ENCODE measurements at regions not wholly inside any gene's neighbourhood (a gene's known extent, or its start where the extent isn't known, plus 50 kb on each side); places are given as distances from the start of the nearest gene placed in this dataset.

- ATAC-seq (replicated peaks in 6 of 8) = peak in 6 of 8 experiments; percentile 8 to 96 (median 77)
- Histone ChIP-seq H3K4me1 (replicated peaks in 1 of 2) (peaks cover 0 to 6% of the 10 kb centered on the region in 2 donors), H3K27ac (no peak overlapping the region), H3K4me3 (no peak overlapping the region)
- in situ Hi-C loops (cut with MboI; ENCODE audit: low pct_unique_long_range_greater_than_20kb in 2 of 9, low sequenced_read_pairs in 9 of 9, unreplicated experiment in 9 of 9) = no loop called here
Observed at GRCh38 chr11:103659743-103660142, 376.7 kb upstream of the DDI1 start.

- in situ Hi-C loops (cut with MboI; ENCODE audit: low pct_unique_long_range_greater_than_20kb in 2 of 9, low sequenced_read_pairs in 9 of 9, unreplicated experiment in 9 of 9) = no loop called here
- H3K4me1 ChIP-seq (replicated peaks in 1 of 2) = peaks cover 0 to 6% of the 10 kb centered on the region in 2 donors
- H3K27ac ChIP-seq = no peak overlapping the region
- ATAC-seq (replicated peaks in 6 of 8) = no peak
- H3K4me3 ChIP-seq = no peak overlapping the region
Observed at GRCh38 chr11:103661185-103661584, 375.3 kb upstream of the DDI1 start.

GRCh38 chr11:103661991-103662390 is 374.4 kb upstream of the DDI1 start:
- in situ Hi-C loops (cut with MboI; ENCODE audit: low pct_unique_long_range_greater_than_20kb in 2 of 9, low sequenced_read_pairs in 9 of 9, unreplicated experiment in 9 of 9) = no loop called here
- H3K27ac ChIP-seq = no peak overlapping the region

GRCh38 chr11:103662880-103663279 is 373.6 kb upstream of the DDI1 start:
- peaks cover 0 to 11% of the 10 kb centered on the region in 2 donors for H3K4me1 ChIP-seq (replicated peaks in 1 of 2)
- 0 to 100% (median 60%) methylated on average over 1 of the region's 2 CpGs; no CpG with 5 or more reads in 3 of the 10 experiments for WGBS, 10 experiments
- no peak overlapping the region for H3K27ac ChIP-seq
- H3K4me3 ChIP-seq = no peak overlapping the region
- in situ Hi-C loops (cut with MboI; ENCODE audit: low pct_unique_long_range_greater_than_20kb in 2 of 9, low sequenced_read_pairs in 9 of 9, unreplicated experiment in 9 of 9) = no loop called here
- no peak for ATAC-seq (replicated peaks in 6 of 8)

More at GRCh38 chr11:103661991-103662390, 374.4 kb upstream of the DDI1 start:
- H3K4me3 ChIP-seq = no peak overlapping the region
- H3K4me1 ChIP-seq (replicated peaks in 1 of 2) = peaks cover 0 to 10% of the 10 kb centered on the region in 2 donors
- ATAC-seq (replicated peaks in 6 of 8) = no peak
- 0 to 60% (median 0%) methylated on average over 1 of the region's 1 CpG; no CpG with 5 or more reads in 1 of the 10 experiments for WGBS, 10 experiments

DNA sequence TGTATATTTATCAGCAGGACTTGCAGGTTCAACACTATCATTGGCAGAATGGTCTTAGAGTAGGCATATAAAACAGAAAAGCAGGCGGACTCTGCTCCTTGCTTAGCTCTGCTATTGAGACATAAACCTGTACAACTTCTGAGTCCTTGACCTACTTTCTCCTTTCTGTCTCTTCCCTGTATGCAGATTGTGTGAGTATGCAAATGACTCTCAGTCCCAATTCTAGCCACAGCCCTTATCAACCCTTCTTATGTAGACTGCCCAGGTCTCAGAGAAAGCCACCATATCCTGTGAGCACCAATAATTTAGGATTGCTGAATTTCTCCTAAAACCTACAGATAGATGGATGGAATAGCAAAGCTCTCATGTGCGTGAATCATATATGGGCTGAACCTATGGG is 367.6 kb upstream of the DDI1 start:
- Histone ChIP-seq H3K4me1 (replicated peaks in 1 of 2) (peaks cover 0 to 5% of the 10 kb centered on the region in 2 donors), H3K27ac (no peak overlapping the region), H3K4me3 (no peak overlapping the region)
- 80 to 100% (median 100%) methylated on average over 1 to 2 of the region's 2 CpGs; no CpG with 5 or more reads in 4 of the 10 experiments for WGBS, 10 experiments
- in situ Hi-C loops (cut with MboI; ENCODE audit: low pct_unique_long_range_greater_than_20kb in 2 of 9, low sequenced_read_pairs in 9 of 9, unreplicated experiment in 9 of 9) = no loop called here
- peak in 2 of 8 experiments; percentile 54 to 69 for ATAC-seq (replicated peaks in 6 of 8)

DNA sequence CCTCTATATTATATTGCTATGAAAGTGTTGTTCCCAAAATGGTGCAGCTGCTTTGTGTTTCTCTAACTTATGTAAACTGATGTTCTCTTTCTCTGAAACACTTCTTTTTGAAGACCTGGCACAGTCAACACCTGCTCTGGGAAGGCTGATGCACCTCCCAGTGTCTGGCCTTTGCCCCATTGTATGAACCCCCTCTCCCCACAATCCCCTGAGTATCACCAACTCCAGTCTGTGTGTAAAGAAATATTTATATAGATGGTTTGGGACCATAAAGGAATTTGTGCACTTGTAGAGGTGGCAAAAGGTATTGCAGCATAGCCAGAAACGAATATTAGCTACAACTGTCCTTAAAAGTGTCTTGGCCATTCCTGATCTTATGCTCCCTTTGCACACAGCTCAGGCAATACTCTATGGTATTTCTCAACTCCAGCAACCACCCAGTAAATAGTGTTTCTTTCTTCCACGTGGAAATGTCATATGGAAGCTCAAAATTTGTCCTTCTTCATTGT is 365.2 kb upstream of the DDI1 start:
- 0 to 100% (median 46%) methylated on average over 1 to 2 of the region's 2 CpGs; no CpG with 5 or more reads in 1 of the 10 experiments for WGBS, 10 experiments
- ATAC-seq (replicated peaks in 6 of 8) = no peak
- Histone ChIP-seq H3K4me3 (no peak overlapping the region), H3K4me1 (replicated peaks in 1 of 2) (peaks cover 0 to 5% of the 10 kb centered on the region in 2 donors), H3K27ac (no peak overlapping the region)
- in situ Hi-C loops (cut with MboI; ENCODE audit: low pct_unique_long_range_greater_than_20kb in 2 of 9, low sequenced_read_pairs in 9 of 9, unreplicated experiment in 9 of 9) = no loop called here

- ATAC-seq (replicated peaks in 6 of 8) = no peak
- 29 to 100% (median 95%) methylated on average over 1 to 2 of the region's 2 CpGs; no CpG with 5 or more reads in 1 of the 10 experiments for WGBS, 10 experiments
- in situ Hi-C loops (cut with MboI; ENCODE audit: low pct_unique_long_range_greater_than_20kb in 2 of 9, low sequenced_read_pairs in 9 of 9, unreplicated experiment in 9 of 9) = no loop called here
- no peak overlapping the region for H3K4me3 ChIP-seq
- no peaks in the 10 kb centered on the region for H3K4me1 ChIP-seq (replicated peaks in 1 of 2)
- H3K27ac ChIP-seq = no peak overlapping the region
Observed at GRCh38 chr11:103673773-103674172, 362.7 kb upstream of the DDI1 start.

GRCh38 chr11:103676413-103676812 is 360.0 kb upstream of the DDI1 start:
- Histone ChIP-seq H3K27ac (no peak overlapping the region), H3K4me1 (replicated peaks in 1 of 2) (no peaks in the 10 kb centered on the region), H3K4me3 (no peak overlapping the region)
- peak in 3 of 8 experiments; percentile 45 to 90 (median 67) for ATAC-seq (replicated peaks in 6 of 8)
- WGBS, 10 experiments = 0 to 100% (median 59%) methylated on average over 1 of the region's 1 CpG; no CpG with 5 or more reads in 4 of the 10 experiments
- in situ Hi-C loops (cut with MboI; ENCODE audit: low pct_unique_long_range_greater_than_20kb in 2 of 9, low sequenced_read_pairs in 9 of 9, unreplicated experiment in 9 of 9) = loop anchor here in 2 of 9 experiments (25.0 kb wide), 1 partner anchor 486 kb away; the partner anchor contains the start of gene PDGFD (in 2 of the 2)

- 0 to 100% (median 72%) methylated on average over 1 of the region's 1 CpG; no CpG with 5 or more reads in 2 of the 10 experiments for WGBS, 10 experiments
Observed at GRCh38 chr11:103680826-103681225, 355.6 kb upstream of the DDI1 start.

GRCh38 chr11:103681855-103682254 is 354.6 kb upstream of the DDI1 start:
- no peak overlapping the region for H3K4me3 ChIP-seq
- in situ Hi-C loops (cut with MboI; ENCODE audit: low pct_unique_long_range_greater_than_20kb in 2 of 9, low sequenced_read_pairs in 9 of 9, unreplicated experiment in 9 of 9) = loop anchor here in 2 of 9 experiments (25.0 kb wide), 1 partner anchor 480 kb away; the partner anchor contains the start of gene PDGFD (in 2 of the 2)
- WGBS, 10 experiments = 4 to 80% (median 35%) methylated on average over 1 to 6 of the region's 7 CpGs; no CpG with 5 or more reads in 3 of the 10 experiments
- H3K27ac ChIP-seq = no peak overlapping the region
- ATAC-seq (replicated peaks in 6 of 8) = peak in 7 of 8 experiments; percentile 11 to 84 (median 56)
- peaks cover 3 to 11% of the 10 kb centered on the region in 2 donors for H3K4me1 ChIP-seq (replicated peaks in 1 of 2)

More at GRCh38 chr11:103680826-103681225, 355.6 kb upstream of the DDI1 start:
- Histone ChIP-seq H3K27ac (no peak overlapping the region), H3K4me1 (replicated peaks in 1 of 2) (peaks cover 3 to 11% of the 10 kb centered on the region in 2 donors), H3K4me3 (no peak overlapping the region)
- no peak for ATAC-seq (replicated peaks in 6 of 8)
- in situ Hi-C loops (cut with MboI; ENCODE audit: low pct_unique_long_range_greater_than_20kb in 2 of 9, low sequenced_read_pairs in 9 of 9, unreplicated experiment in 9 of 9) = loop anchor here in 2 of 9 experiments (25.0 kb wide), 1 partner anchor 481 kb away; the partner anchor contains the start of gene PDGFD (in 2 of the 2)

- in situ Hi-C loops (cut with MboI; ENCODE audit: low pct_unique_long_range_greater_than_20kb in 2 of 9, low sequenced_read_pairs in 9 of 9, unreplicated experiment in 9 of 9) = loop anchor here in 2 of 9 experiments (25.0 kb wide), 1 partner anchor 480 kb away; the partner anchor contains the start of gene PDGFD (in 2 of the 2)
- H3K4me3 ChIP-seq = no peak overlapping the region
- no peak overlapping the region for H3K27ac ChIP-seq
- ATAC-seq (replicated peaks in 6 of 8) = peak; percentile 91 to 98 (median 96)
- peaks cover 3 to 11% of the 10 kb centered on the region in 2 donors for H3K4me1 ChIP-seq (replicated peaks in 1 of 2)
- 0 to 40% (median 15%) methylated on average over 1 to 6 of the region's 8 CpGs; no CpG with 5 or more reads in 1 of the 10 experiments for WGBS, 10 experiments
Observed at GRCh38 chr11:103682318-103683184, 353.9 kb upstream of the DDI1 start.

- in situ Hi-C loops (cut with MboI; ENCODE audit: low pct_unique_long_range_greater_than_20kb in 2 of 9, low sequenced_read_pairs in 9 of 9, unreplicated experiment in 9 of 9) = loop anchor here in 2 of 9 experiments (25.0 kb wide), 1 partner anchor 479 kb away; the partner anchor contains the start of gene PDGFD (in 2 of the 2)
- no peak for ATAC-seq (replicated peaks in 6 of 8)
- WGBS, 10 experiments = 93 to 100% (median 100%) methylated on average over 1 to 2 of the region's 2 CpGs; no CpG with 5 or more reads in 4 of the 10 experiments
- no peak overlapping the region for H3K27ac ChIP-seq
- no peak overlapping the region for H3K4me3 ChIP-seq
- H3K4me1 ChIP-seq (replicated peaks in 1 of 2) = peaks cover 3 to 11% of the 10 kb centered on the region in 2 donors
Observed at GRCh38 chr11:103683576-103683975, 352.9 kb upstream of the DDI1 start.

GRCh38 chr11:103688924-103689323 is 347.5 kb upstream of the DDI1 start:
- peak in 7 of 8 experiments; percentile 35 to 78 (median 63) for ATAC-seq (replicated peaks in 6 of 8)
- in situ Hi-C loops (cut with MboI; ENCODE audit: low pct_unique_long_range_greater_than_20kb in 2 of 9, low sequenced_read_pairs in 9 of 9, unreplicated experiment in 9 of 9) = loop anchor here in 2 of 9 experiments (25.0 kb wide), 1 partner anchor 473 kb away; the partner anchor contains the start of gene PDGFD (in 2 of the 2)
- 55 to 100% (median 91%) methylated on average over 1 to 3 of the region's 3 CpGs for WGBS, 10 experiments
- Histone ChIP-seq H3K4me3 (no peak overlapping the region), H3K27ac (no peak overlapping the region), H3K4me1 (replicated peaks in 1 of 2) (no peaks in the 10 kb centered on the region)

Data from motor neuron (in vitro differentiated cells).